Esophagus muscularis mucosa (tissue), 4 donors: ENCODE measurements at regions not wholly inside any gene's neighbourhood (a gene's known extent, or its start where the extent isn't known, plus 50 kb on each side); places are given as distances from the start of the nearest gene placed in this dataset.

Source experiments
- DNase-seq: peaks from one replicate; pipeline ENCODE4 v3.0.0-alpha.2; 2017; ENCODE audit errors: extremely low spot score
- H3K27ac ChIP-seq, 4 donors: fragments of 200-600 bp; sonication (generic); replicated peaks in 1 of 4; 1 replicate in 3 of 4; 2 replicates in 1 of 4; pipeline ENCODE4 v1.5.1; 2016 to 2019; ENCODE audit warnings: mild to moderate bottlenecking in 1 of 4
- H3K27me3 ChIP-seq, 4 donors: fragments of 200-600 bp; sonication (generic); one replicate each; pipeline versions ENCODE4 v1.5.1 to v1.6.0; 2016 to 2019
- H3K36me3 ChIP-seq, 4 donors: fragments of 200-600 bp; sonication (generic); one replicate each; pipeline ENCODE4 v1.5.1; 2016 to 2019
- H3K4me1 ChIP-seq, 4 donors: fragments of 200-600 bp; sonication (generic); one replicate each; pipeline ENCODE4 v1.5.1; 2016 to 2019
- H3K4me3 ChIP-seq, 4 donors: fragments of 200-600 bp; sonication (generic); 1 replicate in 2 of 4; 2 replicates in 2 of 4; pipeline ENCODE4 v1.5.1; 2016 to 2019; ENCODE audit warnings: mild to moderate bottlenecking in 4 of 4, moderate library complexity in 1 of 4
- H3K9me3 ChIP-seq, 4 donors: fragments of 200-600 bp; sonication (generic); 1 replicate in 3 of 4; 2 replicates in 1 of 4; pipeline ENCODE4 v1.5.1; 2016 to 2019
- EP300 ChIP-seq: sonication (generic); formaldehyde crosslinking; IDR thresholded peaks from one replicate; pipeline ENCODE4 v1.6.1; 2017; ENCODE audit warnings: antibody characterized with exemption
- POLR2A ChIP-seq: fragments of 450-650 bp; IDR thresholded peaks from one replicate; pipeline ENCODE4 v1.6.1; 2017; ENCODE audit warnings: antibody characterized with exemption, moderate library complexity, mild to moderate bottlenecking, low read depth
- POLR2AphosphoS5 ChIP-seq, 2 donors: sonication (generic); formaldehyde crosslinking; IDR thresholded peaks; one replicate each; pipeline ENCODE4 v1.6.1; 2017; ENCODE audit warnings: antibody characterized with exemption in 2 of 2
- WGBS: methylation state at CpG from one replicate; pipeline ENCODE4 v1.1.5; 2018; 5-methylcytosine and 5-hydroxymethylcytosine counted together
- intact Hi-C: fragments of 100-400 bp; cut with DNase I; formaldehyde crosslinking; loops from one replicate; pipeline ENCODE4 v1.15.1; 2023
- TF ChIP-seq, protein P1 (sequence below), 3 experiments: fragments of 200-600 bp in 2 of 3; fragments of 450-650 bp in 1 of 3; sonication (generic) in 2 of 3; IDR thresholded peaks; one replicate each; pipeline ENCODE4 v1.5.1; 2017 to 2019; ENCODE audit warnings: antibody characterized with exemption in 3 of 3, mild to moderate bottlenecking in 2 of 3, moderate library complexity in 1 of 3

DNA sequence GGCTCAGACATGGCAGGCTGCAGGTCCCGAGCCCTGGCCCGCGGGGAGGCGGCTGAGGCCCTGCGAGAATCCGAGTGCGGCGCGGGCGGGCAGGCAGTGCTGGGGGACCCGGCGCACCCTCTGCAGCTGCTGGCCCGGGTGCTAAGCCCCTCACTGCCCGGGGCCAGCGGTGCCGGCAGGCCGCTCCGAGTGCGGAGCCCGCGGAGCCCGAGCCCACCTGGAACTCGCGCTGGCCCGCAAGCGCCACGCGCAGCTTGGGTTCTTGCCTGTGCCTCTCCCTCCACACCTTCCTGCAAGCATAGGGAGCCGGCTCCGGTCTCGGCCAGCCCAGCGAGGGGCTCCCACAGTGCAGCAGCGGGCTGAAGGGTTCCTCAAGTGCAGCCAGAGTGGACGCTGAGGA, 97.5 kb downstream of the QDPR start:
- Histone ChIP-seq H3K4me1 (no peaks in the 10 kb centered on the region), H3K4me3 (no peak overlapping the region), H3K27me3 (no peaks in the 10 kb centered on the region), H3K9me3 (peaks cover 0 to 17% (median 3%) of the 10 kb centered on the region in 4 donors), H3K36me3 (no peaks in the 10 kb centered on the region), H3K27ac (no peak overlapping the region)
- 93% methylated on average over 6 of the region's 34 CpGs for WGBS
- intact Hi-C loops: no loop called here
- DNase-seq: no peak
- TF ChIP-seq EP300 (no peak), POLR2A (no peak), POLR2AphosphoS5 (IDR thresholded peaks at IDR 0.05) (no peak)
- TF ChIP-seq, protein P1, sequence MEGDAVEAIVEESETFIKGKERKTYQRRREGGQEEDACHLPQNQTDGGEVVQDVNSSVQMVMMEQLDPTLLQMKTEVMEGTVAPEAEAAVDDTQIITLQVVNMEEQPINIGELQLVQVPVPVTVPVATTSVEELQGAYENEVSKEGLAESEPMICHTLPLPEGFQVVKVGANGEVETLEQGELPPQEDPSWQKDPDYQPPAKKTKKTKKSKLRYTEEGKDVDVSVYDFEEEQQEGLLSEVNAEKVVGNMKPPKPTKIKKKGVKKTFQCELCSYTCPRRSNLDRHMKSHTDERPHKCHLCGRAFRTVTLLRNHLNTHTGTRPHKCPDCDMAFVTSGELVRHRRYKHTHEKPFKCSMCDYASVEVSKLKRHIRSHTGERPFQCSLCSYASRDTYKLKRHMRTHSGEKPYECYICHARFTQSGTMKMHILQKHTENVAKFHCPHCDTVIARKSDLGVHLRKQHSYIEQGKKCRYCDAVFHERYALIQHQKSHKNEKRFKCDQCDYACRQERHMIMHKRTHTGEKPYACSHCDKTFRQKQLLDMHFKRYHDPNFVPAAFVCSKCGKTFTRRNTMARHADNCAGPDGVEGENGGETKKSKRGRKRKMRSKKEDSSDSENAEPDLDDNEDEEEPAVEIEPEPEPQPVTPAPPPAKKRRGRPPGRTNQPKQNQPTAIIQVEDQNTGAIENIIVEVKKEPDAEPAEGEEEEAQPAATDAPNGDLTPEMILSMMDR (IDR thresholded peaks at IDR 0.05): no peak

DNA sequence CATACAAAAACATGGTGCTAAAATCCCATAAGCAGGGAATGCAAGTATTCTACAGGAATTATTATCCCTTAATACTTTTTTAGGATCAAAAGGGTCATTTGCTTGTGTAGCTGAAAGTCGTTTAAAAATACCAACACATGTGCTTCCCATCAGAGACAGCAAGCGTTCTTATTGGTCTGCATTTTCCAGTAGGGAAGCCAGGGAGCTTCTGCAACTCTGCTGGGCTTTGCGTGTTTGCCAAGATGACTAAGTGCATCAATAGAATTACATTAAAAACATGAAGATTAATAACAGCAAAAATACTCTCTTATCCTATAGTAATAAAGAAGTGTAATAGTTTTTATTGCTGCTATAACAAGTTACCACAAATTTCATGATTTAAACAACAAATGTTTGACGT, 111.2 kb downstream of the QDPR start:
- no peak for DNase-seq
- H3K27me3 ChIP-seq: no peaks in the 10 kb centered on the region
- H3K36me3 ChIP-seq: no peaks in the 10 kb centered on the region
- H3K4me3 ChIP-seq: no peak overlapping the region
- whole genome bisulfite sequencing: 69% methylated on average over 4 of the region's 4 CpGs
- no peaks in the 10 kb centered on the region for H3K9me3 ChIP-seq
- TF ChIP-seq POLR2A (no peak), EP300 (no peak), POLR2AphosphoS5 (IDR thresholded peaks at IDR 0.05) (no peak)
- TF ChIP-seq, protein P1 (IDR thresholded peaks at IDR 0.05): no peak
- no peak overlapping the region for H3K27ac ChIP-seq
- intact Hi-C loops: no loop called here
- no peaks in the 10 kb centered on the region for H3K4me1 ChIP-seq

DNA sequence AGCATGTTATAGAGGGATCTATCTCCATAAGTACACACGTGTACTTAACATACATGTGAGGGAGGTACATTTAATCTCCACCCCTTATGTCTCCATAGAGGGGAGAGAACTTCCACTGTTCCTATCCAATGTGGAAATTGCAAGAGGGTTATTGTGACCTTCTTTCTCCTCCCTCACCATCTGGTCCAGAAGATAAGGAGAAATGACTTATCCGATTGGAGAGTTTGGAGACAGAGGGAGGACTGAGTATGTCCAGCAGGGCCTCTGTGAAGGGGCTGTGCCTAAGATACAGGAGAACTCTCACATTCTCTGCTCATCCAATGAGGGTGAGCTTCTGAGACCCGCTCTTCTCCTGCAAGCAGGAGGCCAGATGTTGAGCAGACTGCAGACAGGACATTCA, 113.1 kb downstream of the QDPR start:
- no peak overlapping the region for H3K4me3 ChIP-seq
- TF ChIP-seq, protein P1 (IDR thresholded peaks at IDR 0.05): no peak
- no peak for TF ChIP-seq POLR2A
- no peak for TF ChIP-seq POLR2AphosphoS5 (IDR thresholded peaks at IDR 0.05)
- no peak for TF ChIP-seq EP300
- H3K36me3 ChIP-seq: no peaks in the 10 kb centered on the region
- WGBS: 98% methylated on average over 3 of the region's 3 CpGs
- no peaks in the 10 kb centered on the region for H3K27me3 ChIP-seq
- no peaks in the 10 kb centered on the region for H3K4me1 ChIP-seq
- DNase-seq: no peak
- H3K27ac ChIP-seq: no peak overlapping the region
- H3K9me3 ChIP-seq: no peaks in the 10 kb centered on the region
- intact Hi-C loops: no loop called here

DNA sequence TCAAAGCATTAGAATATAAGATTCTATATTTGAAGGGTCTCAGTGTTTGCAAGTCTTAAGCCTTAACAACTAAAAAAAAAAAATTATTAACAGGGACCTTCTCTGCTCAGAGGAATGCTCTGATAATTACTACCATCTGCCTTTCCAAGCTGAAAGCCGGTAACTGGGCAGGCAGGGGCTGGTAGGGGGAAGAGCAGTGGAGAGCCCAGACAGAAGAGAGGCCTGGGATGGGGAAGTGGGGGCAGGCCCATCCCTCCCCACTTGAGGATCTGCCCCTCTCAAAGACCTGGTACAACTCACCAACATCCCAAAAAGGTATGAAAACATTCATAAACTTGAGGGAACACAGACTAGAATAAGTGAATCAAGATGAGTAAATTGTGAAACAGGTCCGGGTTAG, 113.9 kb downstream of the QDPR start:
- H3K4me1 ChIP-seq: no peaks in the 10 kb centered on the region
- no peaks in the 10 kb centered on the region for H3K9me3 ChIP-seq
- H3K27me3 ChIP-seq: no peaks in the 10 kb centered on the region
- no peak overlapping the region for H3K4me3 ChIP-seq
- intact Hi-C loops: no loop called here
- no peaks in the 10 kb centered on the region for H3K36me3 ChIP-seq
- WGBS: 88% methylated on average over 2 of the region's 2 CpGs
- DNase-seq: no peak
- H3K27ac ChIP-seq: no peak overlapping the region
- TF ChIP-seq EP300 (no peak), POLR2AphosphoS5 (IDR thresholded peaks at IDR 0.05) (no peak), POLR2A (no peak)
- TF ChIP-seq, protein P1 (IDR thresholded peaks at IDR 0.05): no peak

DNA sequence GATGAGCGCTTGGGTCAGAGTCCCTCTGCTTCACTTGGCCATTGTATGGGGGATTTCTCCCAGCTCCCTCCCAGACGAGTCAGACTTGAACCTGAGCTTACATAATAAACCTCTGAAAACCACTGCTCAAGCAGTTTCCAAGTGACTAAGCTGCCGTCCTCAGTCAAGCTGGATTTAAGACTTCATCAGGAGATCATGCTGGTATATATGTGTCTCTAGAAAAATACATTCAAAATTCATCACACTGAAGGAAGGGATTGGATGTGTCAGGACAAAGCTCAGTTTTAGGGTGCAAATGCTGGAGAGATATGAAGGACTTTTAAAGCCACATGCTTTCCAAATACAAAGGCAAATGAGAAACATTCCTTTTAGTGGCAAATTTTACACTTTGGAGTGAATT, 114.3 kb downstream of the QDPR start:
- Histone ChIP-seq H3K27ac (no peak overlapping the region), H3K9me3 (no peaks in the 10 kb centered on the region), H3K4me3 (no peak overlapping the region), H3K36me3 (no peaks in the 10 kb centered on the region), H3K4me1 (no peaks in the 10 kb centered on the region), H3K27me3 (no peaks in the 10 kb centered on the region)
- intact Hi-C loops: no loop called here
- DNase-seq: no peak
- 61% methylated on average over 3 of the region's 3 CpGs for WGBS
- TF ChIP-seq, protein P1 (IDR thresholded peaks at IDR 0.05): no peak
- no peak for TF ChIP-seq EP300
- TF ChIP-seq POLR2A: no peak
- no peak for TF ChIP-seq POLR2AphosphoS5 (IDR thresholded peaks at IDR 0.05)
